Immature natural killer cell (primary cell): ENCODE measurements at regions not wholly inside any gene's neighbourhood (a gene's known extent, or its start where the extent isn't known, plus 50 kb on each side); places are given as distances from the start of the nearest gene placed in this dataset.

Experiments
- DNase-seq, 3 donors: peaks; one replicate each; pipeline ENCODE4 v3.0.0; 2022; ENCODE audit warnings: mixed read lengths in 1 of 3
- H3K27ac Mint-ChIP-seq, 6 donors: one replicate each; pipeline ENCODE4 v1.8.0; 2020; ENCODE audit warnings: mixed read lengths in 6 of 6, mild to moderate bottlenecking in 5 of 6, inconsistent platforms in 4 of 6, moderate library complexity in 3 of 6
- H3K27me3 Mint-ChIP-seq, 3 donors: one replicate each; pipeline ENCODE4 v1.8.0; 2020 to 2021; ENCODE audit warnings: low read depth in 3 of 3, mild to moderate bottlenecking in 3 of 3, mixed read lengths in 3 of 3, moderate library complexity in 3 of 3, inconsistent platforms in 1 of 3
- H3K36me3 Mint-ChIP-seq, 3 donors: one replicate each; pipeline ENCODE4 v1.8.0; 2020; ENCODE audit warnings: mixed read lengths in 3 of 3, inconsistent platforms in 2 of 3, mild to moderate bottlenecking in 2 of 3
- H3K4me1 Mint-ChIP-seq, 2 donors: one replicate each; pipeline ENCODE4 v1.8.0; 2020; ENCODE audit warnings: inconsistent platforms in 2 of 2, mild to moderate bottlenecking in 2 of 2, mixed read lengths in 2 of 2, moderate library complexity in 1 of 2
- H3K4me3 Mint-ChIP-seq, 5 donors: one replicate each; pipeline ENCODE4 v1.8.0; 2020; ENCODE audit warnings: mild to moderate bottlenecking in 5 of 5, mixed read lengths in 5 of 5, inconsistent platforms in 3 of 5, moderate library complexity in 3 of 5
- H3K9me3 Mint-ChIP-seq, 6 donors: one replicate each; pipeline ENCODE4 v1.8.0; 2020; ENCODE audit warnings: mild to moderate bottlenecking in 6 of 6, mixed read lengths in 6 of 6, inconsistent platforms in 4 of 6, moderate library complexity in 3 of 6

DNA sequence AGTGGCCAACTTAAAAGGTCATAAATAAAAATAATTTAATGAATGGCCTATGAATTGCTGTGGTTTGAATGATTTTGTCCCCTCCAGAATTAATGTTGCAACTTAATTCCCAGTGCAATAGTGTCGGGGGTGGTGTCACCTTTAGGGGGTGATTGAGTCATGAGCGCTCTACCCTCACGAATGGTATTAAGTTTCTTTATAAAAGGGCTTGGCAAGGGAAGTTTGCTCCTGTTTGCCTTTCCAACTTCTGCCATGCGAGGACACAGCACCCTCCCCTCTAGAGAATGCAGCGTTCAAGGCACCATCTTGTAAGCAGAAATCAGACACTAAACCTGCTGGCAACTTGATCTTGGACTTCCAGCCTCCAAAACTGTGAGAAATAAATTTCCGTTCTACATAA is 253.3 kb downstream of the ATXN7L3B start:
- H3K4me3 Mint-ChIP-seq: no peak overlapping the region
- no peak for DNase-seq
- peaks cover 1 to 14% (median 7%) of the 10 kb centered on the region in 6 donors for H3K9me3 Mint-ChIP-seq
- H3K4me1 Mint-ChIP-seq: no peaks in the 10 kb centered on the region
- peaks cover 0 to 2% (median 0%) of the 10 kb centered on the region in 3 donors for H3K27me3 Mint-ChIP-seq
- H3K36me3 Mint-ChIP-seq: no peaks in the 10 kb centered on the region
- no peak overlapping the region for H3K27ac Mint-ChIP-seq

- Mint-ChIP-seq H3K4me3 (no peak overlapping the region), H3K9me3 (peaks cover 0 to 15% (median 8%) of the 10 kb centered on the region in 6 donors), H3K27ac (no peak overlapping the region), H3K36me3 (no peaks in the 10 kb centered on the region), H3K4me1 (no peaks in the 10 kb centered on the region), H3K27me3 (peaks cover 0 to 2% (median 0%) of the 10 kb centered on the region in 3 donors)
- DNase-seq: no peak
These were observed 253.7 kb downstream of the ATXN7L3B start for GRCh38 chr12:74791365-74791764.

DNA sequence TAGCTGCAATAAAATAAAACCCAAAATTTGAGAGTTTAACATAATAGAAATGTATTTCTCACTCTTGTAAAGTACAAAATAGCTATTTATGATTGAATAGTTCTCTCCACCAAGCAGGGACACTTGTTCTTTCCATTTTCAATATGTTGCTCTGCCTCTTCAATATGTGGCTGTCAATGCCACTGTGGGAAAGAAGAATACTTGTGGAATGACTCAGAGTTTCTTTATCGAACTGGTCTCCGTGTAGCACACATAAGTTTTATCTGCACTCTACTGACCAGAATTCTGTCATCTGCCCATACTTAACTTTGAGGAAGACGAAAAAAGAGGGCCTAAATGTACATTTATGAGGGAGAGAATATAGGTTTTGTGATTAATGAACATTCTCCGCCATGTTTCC is 256.9 kb downstream of the ATXN7L3B start:
- DNase-seq: no peak
- Mint-ChIP-seq H3K36me3 (no peaks in the 10 kb centered on the region), H3K27me3 (peaks cover 0 to 2% (median 0%) of the 10 kb centered on the region in 3 donors), H3K9me3 (peaks cover 2 to 15% (median 8%) of the 10 kb centered on the region in 6 donors), H3K27ac (no peak overlapping the region), H3K4me3 (no peak overlapping the region), H3K4me1 (no peaks in the 10 kb centered on the region)

- no peaks in the 10 kb centered on the region for H3K36me3 Mint-ChIP-seq
These were observed 264.0 kb downstream of the ATXN7L3B start for GRCh38 chr12:74801625-74802024.

GRCh38 chr12:74816398-74817175 is 279.0 kb downstream of the ATXN7L3B start:
- DNase-seq: no peak
- H3K27ac Mint-ChIP-seq: no peak overlapping the region

More at GRCh38 chr12:74801625-74802024, 264.0 kb downstream of the ATXN7L3B start:
- DNase-seq: no peak
- Mint-ChIP-seq H3K27me3 (peaks cover 0 to 4% (median 2%) of the 10 kb centered on the region in 3 donors), H3K9me3 (peaks cover 3 to 16% (median 8%) of the 10 kb centered on the region in 6 donors), H3K4me3 (no peak overlapping the region), H3K4me1 (no peaks in the 10 kb centered on the region), H3K27ac (no peak overlapping the region)

GRCh38 chr12:74817499-74817898 is 279.9 kb downstream of the ATXN7L3B start:
- Mint-ChIP-seq H3K9me3 (peaks cover 0 to 6% (median 3%) of the 10 kb centered on the region in 6 donors), H3K36me3 (no peaks in the 10 kb centered on the region), H3K4me3 (no peak overlapping the region), H3K27me3 (no peaks in the 10 kb centered on the region), H3K27ac (no peak overlapping the region), H3K4me1 (no peaks in the 10 kb centered on the region)
- DNase-seq: no peak

More at GRCh38 chr12:74816398-74817175, 279.0 kb downstream of the ATXN7L3B start:
- Mint-ChIP-seq H3K4me1 (no peaks in the 10 kb centered on the region), H3K9me3 (peaks cover 0 to 6% (median 3%) of the 10 kb centered on the region in 6 donors), H3K4me3 (no peak overlapping the region), H3K36me3 (no peaks in the 10 kb centered on the region), H3K27me3 (no peaks in the 10 kb centered on the region)

DNA sequence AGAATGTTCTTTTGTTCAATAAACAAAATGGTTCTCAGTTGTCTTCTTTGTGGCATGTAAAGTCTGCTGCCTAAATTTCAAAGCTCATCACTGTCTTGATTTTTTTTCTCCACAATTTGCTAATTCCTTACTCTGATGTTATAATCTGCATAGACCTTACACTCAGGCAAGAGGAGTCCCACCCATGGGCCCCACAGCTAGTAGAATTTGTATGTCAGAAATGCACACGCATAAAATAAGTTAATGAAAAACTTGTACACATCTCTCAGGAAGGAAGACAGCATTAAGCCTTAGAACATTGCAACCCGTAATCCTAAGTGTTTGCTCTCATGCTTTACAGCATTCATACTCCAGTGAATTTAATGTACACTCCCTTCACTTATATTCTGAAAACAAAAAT is 280.8 kb downstream of the ATXN7L3B start:
- Mint-ChIP-seq H3K9me3 (peaks cover 0 to 6% (median 4%) of the 10 kb centered on the region in 6 donors), H3K36me3 (no peaks in the 10 kb centered on the region), H3K27me3 (no peaks in the 10 kb centered on the region)

DNA sequence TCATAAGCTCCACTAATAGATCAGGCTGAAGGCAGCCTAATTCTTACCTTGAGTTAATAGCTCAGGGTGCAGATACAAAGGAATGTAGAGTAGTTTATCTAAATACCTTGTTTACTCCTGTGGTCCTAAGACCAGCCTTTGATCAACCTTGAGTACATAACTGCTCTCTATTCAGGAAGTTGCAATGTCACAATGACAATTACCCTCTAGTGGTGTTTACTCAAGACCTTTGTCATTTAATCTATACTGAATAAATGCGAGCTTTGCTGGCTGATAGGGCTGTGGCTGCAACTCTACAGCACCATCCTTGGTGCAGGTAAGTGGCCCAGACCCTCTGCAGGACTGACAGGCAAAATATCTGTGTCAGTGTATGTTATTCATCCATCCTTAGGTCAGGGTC is 282.7 kb downstream of the ATXN7L3B start:
- H3K36me3 Mint-ChIP-seq: no peaks in the 10 kb centered on the region
- H3K4me1 Mint-ChIP-seq: no peaks in the 10 kb centered on the region
- no peak overlapping the region for H3K27ac Mint-ChIP-seq
- DNase-seq: no peak
- no peak overlapping the region for H3K4me3 Mint-ChIP-seq
- peaks cover 0 to 1% (median 0%) of the 10 kb centered on the region in 3 donors for H3K27me3 Mint-ChIP-seq
- H3K9me3 Mint-ChIP-seq: peaks cover 0 to 8% (median 3%) of the 10 kb centered on the region in 6 donors

More for the DNA sequence above, 280.8 kb downstream of the ATXN7L3B start:
- no peaks in the 10 kb centered on the region for H3K4me1 Mint-ChIP-seq
- H3K27ac Mint-ChIP-seq: no peak overlapping the region
- no peak for DNase-seq
- no peak overlapping the region for H3K4me3 Mint-ChIP-seq

DNA sequence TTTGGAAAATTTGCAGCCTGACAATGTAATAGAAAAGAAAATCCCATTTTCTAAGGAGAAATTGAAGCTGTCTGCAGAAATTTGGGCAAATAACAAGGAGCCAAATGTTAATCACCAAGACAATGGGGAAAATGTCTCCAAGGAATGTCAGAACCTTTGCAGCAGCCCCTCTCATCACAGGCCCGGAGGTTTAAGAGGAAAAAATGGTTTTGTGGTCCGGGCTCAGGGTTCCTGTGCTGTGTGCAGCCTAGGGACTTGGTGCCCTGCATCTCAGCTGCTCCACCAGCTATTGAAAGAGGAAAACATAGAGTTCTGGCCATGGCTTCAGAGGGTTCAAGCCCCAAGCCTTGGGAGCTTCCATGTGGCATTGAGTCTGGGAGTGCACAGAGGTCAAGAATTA is 298.9 kb downstream of the ATXN7L3B start:
- Mint-ChIP-seq H3K27ac (no peak overlapping the region), H3K27me3 (peaks cover 0 to 2% (median 2%) of the 10 kb centered on the region in 3 donors), H3K4me3 (no peak overlapping the region), H3K4me1 (no peaks in the 10 kb centered on the region), H3K9me3 (peaks cover 6 to 41% (median 18%) of the 10 kb centered on the region in 6 donors), H3K36me3 (peaks cover 0 to 4% (median 0%) of the 10 kb centered on the region in 3 donors)
- DNase-seq: no peak

GRCh38 chr12:74846116-74846515 is 308.5 kb downstream of the ATXN7L3B start:
- no peaks in the 10 kb centered on the region for H3K36me3 Mint-ChIP-seq
- H3K27me3 Mint-ChIP-seq: no peaks in the 10 kb centered on the region
- H3K4me3 Mint-ChIP-seq: no peak overlapping the region
- H3K27ac Mint-ChIP-seq: no peak overlapping the region
- no peak for DNase-seq
- peaks cover 0 to 10% (median 0%) of the 10 kb centered on the region in 6 donors for H3K9me3 Mint-ChIP-seq
- H3K4me1 Mint-ChIP-seq: no peaks in the 10 kb centered on the region

- H3K4me3 Mint-ChIP-seq: no peak overlapping the region
- H3K27ac Mint-ChIP-seq: no peak overlapping the region
- peaks cover 0 to 10% (median 0%) of the 10 kb centered on the region in 6 donors for H3K9me3 Mint-ChIP-seq
- H3K36me3 Mint-ChIP-seq: no peaks in the 10 kb centered on the region
- H3K4me1 Mint-ChIP-seq: no peaks in the 10 kb centered on the region
- no peaks in the 10 kb centered on the region for H3K27me3 Mint-ChIP-seq
- DNase-seq: no peak
These were observed 309.5 kb downstream of the ATXN7L3B start for GRCh38 chr12:74847169-74847568.

GRCh38 chr12:74848006-74848405 is 310.4 kb downstream of the ATXN7L3B start:
- Mint-ChIP-seq H3K4me3 (no peak overlapping the region), H3K4me1 (no peaks in the 10 kb centered on the region), H3K27me3 (no peaks in the 10 kb centered on the region), H3K9me3 (peaks cover 0 to 10% (median 0%) of the 10 kb centered on the region in 6 donors), H3K36me3 (no peaks in the 10 kb centered on the region), H3K27ac (no peak overlapping the region)
- no peak for DNase-seq

DNA sequence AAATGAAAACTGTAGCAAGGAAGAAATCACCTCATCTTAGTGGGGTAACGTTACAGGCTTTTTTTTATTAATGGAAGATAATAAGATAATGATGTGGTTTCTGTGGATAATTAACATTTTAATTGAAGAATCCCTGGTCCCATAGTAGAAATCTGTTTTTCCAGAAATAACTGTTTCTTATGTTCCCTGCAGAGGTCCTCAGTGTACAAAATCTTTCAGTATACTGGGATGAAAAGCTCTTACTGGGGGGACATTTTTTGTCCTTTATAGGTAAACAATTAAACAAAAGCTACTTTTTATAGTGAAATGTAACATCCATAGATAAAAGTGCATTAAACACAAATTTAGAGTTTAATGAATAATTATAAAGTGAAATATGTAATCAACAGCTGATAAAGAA is 312.2 kb downstream of the ATXN7L3B start:
- Mint-ChIP-seq H3K36me3 (no peaks in the 10 kb centered on the region), H3K27me3 (no peaks in the 10 kb centered on the region), H3K4me3 (no peak overlapping the region), H3K27ac (no peak overlapping the region), H3K4me1 (no peaks in the 10 kb centered on the region), H3K9me3 (peaks cover 0 to 10% (median 0%) of the 10 kb centered on the region in 6 donors)
- no peak for DNase-seq

- DNase-seq: no peak
- Mint-ChIP-seq H3K9me3 (peaks cover 7 to 25% (median 17%) of the 10 kb centered on the region in 6 donors), H3K4me3 (no peak overlapping the region), H3K27me3 (no peaks in the 10 kb centered on the region), H3K27ac (no peak overlapping the region), H3K36me3 (no peaks in the 10 kb centered on the region), H3K4me1 (no peaks in the 10 kb centered on the region)
These were observed 334.2 kb downstream of the ATXN7L3B start for GRCh38 chr12:74871817-74872216.
